ENCODE measurements at regions not wholly inside any gene's neighbourhood (a gene's known extent, or its start where the extent isn't known, plus 50 kb on each side); places are given as distances from the start of the nearest gene placed in this dataset.

- no peak for DNase-seq
These were observed 377.3 kb upstream of the MEF2C start for GRCh38 chr5:89260254-89260653.

GRCh38 chr5:89255845-89256463 lies 373.0 kb upstream of the MEF2C start:
- no peak for DNase-seq

GRCh38 chr5:89253666-89254352 lies 370.8 kb upstream of the MEF2C start:
- DNase-seq: no peak

- no peak for DNase-seq
These were observed 363.9 kb upstream of the MEF2C start for GRCh38 chr5:89246864-89247263.

GRCh38 chr5:89246252-89246651 lies 363.3 kb upstream of the MEF2C start:
- DNase-seq: no peak

GRCh38 chr5:89243611-89244010 lies 360.6 kb upstream of the MEF2C start:
- DNase-seq: no peak

- DNase-seq: no peak
These were observed 358.2 kb upstream of the MEF2C start for GRCh38 chr5:89241186-89241585.

- no peak for DNase-seq
These were observed 353.9 kb upstream of the MEF2C start for GRCh38 chr5:89236900-89237299.

- DNase-seq: no peak
These were observed 350.5 kb upstream of the MEF2C start for GRCh38 chr5:89233462-89233861.

GRCh38 chr5:89232139-89232603 lies 349.2 kb upstream of the MEF2C start:
- DNase-seq: no peak

GRCh38 chr5:89230178-89230577 lies 347.2 kb upstream of the MEF2C start:
- no peak for DNase-seq

GRCh38 chr5:89229331-89230070 lies 346.5 kb upstream of the MEF2C start:
- DNase-seq: no peak

GRCh38 chr5:89228355-89228754 lies 345.4 kb upstream of the MEF2C start:
- no peak for DNase-seq

- no peak for DNase-seq
These were observed 335.4 kb upstream of the MEF2C start for GRCh38 chr5:89218364-89218763.

- DNase-seq: no peak
These were observed 333.6 kb upstream of the MEF2C start for GRCh38 chr5:89216606-89217005.

GRCh38 chr5:89213573-89213972 lies 330.6 kb upstream of the MEF2C start:
- DNase-seq: no peak

GRCh38 chr5:89211836-89212235 lies 328.9 kb upstream of the MEF2C start:
- DNase-seq: no peak

GRCh38 chr5:89208811-89209210 lies 325.8 kb upstream of the MEF2C start:
- no peak for DNase-seq

- no peak for DNase-seq
These were observed 325.4 kb upstream of the MEF2C start for GRCh38 chr5:89208392-89208791.

GRCh38 chr5:89204756-89205155 lies 321.8 kb upstream of the MEF2C start:
- DNase-seq: no peak

GRCh38 chr5:89203611-89204010 lies 320.6 kb upstream of the MEF2C start:
- DNase-seq: no peak

GRCh38 chr5:89200899-89201298 lies 317.9 kb upstream of the MEF2C start:
- DNase-seq: no peak

- no peak for DNase-seq
These were observed 316.3 kb upstream of the MEF2C start for GRCh38 chr5:89199306-89199705.

GRCh38 chr5:89191374-89191773 lies 308.4 kb upstream of the MEF2C start:
- DNase-seq: no peak
